ENCODE measurements at regions not wholly inside any gene's neighbourhood (a gene's known extent, or its start where the extent isn't known, plus 50 kb on each side); places are given as distances from the start of the nearest gene placed in this dataset.
"Not testable (repeated sequence)": the region's sequence is repeated elsewhere in the genome, so short reads cannot be mapped to it uniquely, and the experiment has no call there.

GRCh38 chr4:112708772-112709171 lies 71.8 kb downstream of the LARP7 start:
- no peak for DNase-seq

GRCh38 chr4:112714922-112715901 lies 78.3 kb downstream of the LARP7 start:
- no peak for DNase-seq

GRCh38 chr4:112717856-112718255 lies 80.9 kb downstream of the LARP7 start:
- no peak for DNase-seq

- no peak for DNase-seq
These were observed 84.7 kb downstream of the LARP7 start for GRCh38 chr4:112721627-112722026.

GRCh38 chr4:112726041-112726440 lies 89.1 kb downstream of the LARP7 start:
- no peak for DNase-seq

- not testable (repeated sequence) for DNase-seq
These were observed 90.8 kb downstream of the LARP7 start for GRCh38 chr4:112727728-112728127.

- DNase-seq = no peak
These were observed 94.8 kb downstream of the LARP7 start for GRCh38 chr4:112731715-112732114.

GRCh38 chr4:112732142-112732541 lies 95.2 kb downstream of the LARP7 start:
- no peak for DNase-seq

GRCh38 chr4:112735474-112735951 lies 98.6 kb downstream of the LARP7 start:
- DNase-seq = no peak

GRCh38 chr4:112736718-112737135 lies 99.8 kb downstream of the LARP7 start:
- no peak for DNase-seq

- no peak for DNase-seq
These were observed 102.5 kb downstream of the LARP7 start for GRCh38 chr4:112739442-112739841.

- no peak for DNase-seq
These were observed 110.1 kb downstream of the LARP7 start for GRCh38 chr4:112747036-112747435.

GRCh38 chr4:112748352-112748878 lies 111.5 kb downstream of the LARP7 start:
- DNase-seq = no peak

GRCh38 chr4:112750749-112751148 lies 113.8 kb downstream of the LARP7 start:
- not testable (repeated sequence) for DNase-seq

GRCh38 chr4:112751447-112751846 lies 114.5 kb downstream of the LARP7 start:
- no peak for DNase-seq

- no peak for DNase-seq
These were observed 115.1 kb downstream of the LARP7 start for GRCh38 chr4:112752061-112752460.

GRCh38 chr4:112752510-112752909 lies 115.6 kb downstream of the LARP7 start:
- DNase-seq = no peak

GRCh38 chr4:112753333-112753732 lies 116.4 kb downstream of the LARP7 start:
- DNase-seq = no peak

GRCh38 chr4:112759313-112759712 lies 122.4 kb downstream of the LARP7 start:
- no peak for DNase-seq

- no peak for DNase-seq
These were observed 128.5 kb downstream of the LARP7 start for GRCh38 chr4:112765317-112765974.

- no peak for DNase-seq
These were observed 129.5 kb downstream of the LARP7 start for GRCh38 chr4:112766422-112766821.

- no peak for DNase-seq
These were observed 130.4 kb downstream of the LARP7 start for GRCh38 chr4:112767386-112767785.

- DNase-seq = no peak
These were observed 133.2 kb downstream of the LARP7 start for GRCh38 chr4:112770114-112770513.

GRCh38 chr4:112775801-112776200 lies 138.9 kb downstream of the LARP7 start:
- DNase-seq = no peak

Measured in NCI-H510A treated with DMSO at 0.1 percent for 48 hours (cell line).